Tibial artery (tissue), 4 donors: ENCODE measurements at regions not wholly inside any gene's neighbourhood (a gene's known extent, or its start where the extent isn't known, plus 50 kb on each side); places are given as distances from the start of the nearest gene placed in this dataset.
"Not testable (repeated sequence)": the region's sequence is repeated elsewhere in the genome, so short reads cannot be mapped to it uniquely, and the experiment has no call there.

ENCODE experiments used
- DNase-seq, 2 donors: peaks; one replicate each; pipeline ENCODE4 v3.0.0-alpha.2; 2019
- H3K27ac ChIP-seq, 2 donors: fragments of 200-600 bp; sonication (generic) in 1 of 2; 1 replicate in 1 of 2; 2 replicates in 1 of 2; pipeline ENCODE4 v1.5.1; 2018 to 2019; ENCODE audit warnings: mild to moderate bottlenecking in 1 of 2
- H3K27me3 ChIP-seq, 2 donors: fragments of 200-600 bp; sonication (generic) in 1 of 2; one replicate each; pipeline versions ENCODE4 v1.5.1 to v1.6.0; 2016 to 2019
- H3K36me3 ChIP-seq, 3 donors: fragments of 200-600 bp; sonication (generic) in 2 of 3; one replicate each; pipeline ENCODE4 v1.5.1; 2016 to 2019; ENCODE audit warnings: mild to moderate bottlenecking in 2 of 3
- H3K4me1 ChIP-seq, 4 donors: fragments of 200-600 bp; sonication (generic) in 2 of 4; 1 replicate in 3 of 4; 2 replicates in 1 of 4; pipeline ENCODE4 v1.5.1; 2016 to 2019
- H3K4me3 ChIP-seq, 2 donors: fragments of 200-600 bp; sonication (generic) in 1 of 2; 1 replicate in 1 of 2; 2 replicates in 1 of 2; pipeline ENCODE4 v1.5.1; 2018 to 2019; ENCODE audit warnings: mild to moderate bottlenecking in 2 of 2
- H3K9me3 ChIP-seq, 3 donors: fragments of 200-600 bp; sonication (generic) in 1 of 3; one replicate each; pipeline ENCODE4 v1.5.1; 2016 to 2019
- intact Hi-C: fragments of 100-400 bp; cut with DNase I; formaldehyde crosslinking; loops from one replicate; pipeline ENCODE4 v1.15.0; 2023; ENCODE audit warnings: low total_unique reads
- TF ChIP-seq, protein P1 (sequence below), 2 experiments: fragments of 200-600 bp in 1 of 2; fragments of 450-650 bp in 1 of 2; IDR thresholded peaks; one replicate each; pipeline ENCODE4 v1.5.1; 2017 to 2019; ENCODE audit warnings: antibody characterized with exemption in 2 of 2, mild to moderate bottlenecking in 1 of 2, moderate library complexity in 1 of 2

DNA sequence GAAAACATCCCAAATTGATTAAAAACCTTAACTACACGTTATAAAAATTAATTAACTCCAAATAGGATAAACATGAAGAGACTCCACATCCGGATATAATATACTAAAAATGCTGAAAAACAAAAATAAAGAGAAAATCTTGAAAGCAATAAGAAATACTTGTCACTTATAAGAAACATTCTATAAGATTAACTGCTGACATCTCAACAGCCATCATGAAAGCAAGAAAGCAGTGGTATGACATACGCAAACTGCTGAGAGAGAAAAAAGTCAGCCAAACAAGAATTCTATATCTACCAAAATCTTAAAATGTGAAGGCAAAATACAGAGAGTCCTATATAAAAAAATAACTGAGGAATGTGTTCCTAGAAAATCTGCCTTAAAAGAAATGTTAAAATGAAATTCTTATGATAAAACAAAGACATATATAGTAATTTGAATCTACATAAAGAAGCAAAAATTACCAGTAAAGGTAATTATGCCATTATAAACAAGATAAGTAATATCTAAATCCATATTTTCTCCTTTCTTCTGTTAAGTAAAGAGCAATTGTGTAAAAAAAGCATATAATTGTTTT lies 1851.1 kb downstream of the PCDH9 start:
- Histone ChIP-seq H3K9me3 (peaks cover 5 to 19% (median 17%) of the 10 kb centered on the region in 3 donors), H3K27ac (no peak overlapping the region), H3K36me3 (no peaks in the 10 kb centered on the region), H3K27me3 (no peaks in the 10 kb centered on the region), H3K4me3 (no peak overlapping the region), H3K4me1 (no peaks in the 10 kb centered on the region)
- no peak for DNase-seq
- intact Hi-C loops = no loop called here
- TF ChIP-seq, protein P1, sequence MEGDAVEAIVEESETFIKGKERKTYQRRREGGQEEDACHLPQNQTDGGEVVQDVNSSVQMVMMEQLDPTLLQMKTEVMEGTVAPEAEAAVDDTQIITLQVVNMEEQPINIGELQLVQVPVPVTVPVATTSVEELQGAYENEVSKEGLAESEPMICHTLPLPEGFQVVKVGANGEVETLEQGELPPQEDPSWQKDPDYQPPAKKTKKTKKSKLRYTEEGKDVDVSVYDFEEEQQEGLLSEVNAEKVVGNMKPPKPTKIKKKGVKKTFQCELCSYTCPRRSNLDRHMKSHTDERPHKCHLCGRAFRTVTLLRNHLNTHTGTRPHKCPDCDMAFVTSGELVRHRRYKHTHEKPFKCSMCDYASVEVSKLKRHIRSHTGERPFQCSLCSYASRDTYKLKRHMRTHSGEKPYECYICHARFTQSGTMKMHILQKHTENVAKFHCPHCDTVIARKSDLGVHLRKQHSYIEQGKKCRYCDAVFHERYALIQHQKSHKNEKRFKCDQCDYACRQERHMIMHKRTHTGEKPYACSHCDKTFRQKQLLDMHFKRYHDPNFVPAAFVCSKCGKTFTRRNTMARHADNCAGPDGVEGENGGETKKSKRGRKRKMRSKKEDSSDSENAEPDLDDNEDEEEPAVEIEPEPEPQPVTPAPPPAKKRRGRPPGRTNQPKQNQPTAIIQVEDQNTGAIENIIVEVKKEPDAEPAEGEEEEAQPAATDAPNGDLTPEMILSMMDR (IDR thresholded peaks at IDR 0.05) = no peak

DNA sequence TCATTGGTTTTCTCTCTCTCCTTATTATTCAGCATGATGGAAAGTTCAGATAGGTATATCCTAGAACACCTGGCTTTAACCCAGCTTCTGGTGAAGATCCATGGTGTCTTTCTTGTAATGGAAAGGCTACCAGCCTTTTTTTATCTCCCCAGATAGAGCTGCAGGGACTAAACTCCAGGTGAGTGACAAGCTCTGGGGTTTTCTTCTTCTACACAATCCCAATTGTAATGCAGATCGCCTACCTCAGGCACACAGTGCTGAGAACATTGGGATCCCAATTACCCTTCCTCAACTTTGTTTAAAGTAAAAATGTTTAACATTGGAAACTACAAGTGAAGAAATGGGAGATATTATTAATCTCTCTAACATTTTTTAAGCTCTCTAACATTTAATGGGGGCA lies 1851.7 kb downstream of the PCDH9 start:
- Histone ChIP-seq H3K9me3 (peaks cover 5 to 19% (median 17%) of the 10 kb centered on the region in 3 donors), H3K4me1 (no peaks in the 10 kb centered on the region), H3K4me3 (no peak overlapping the region), H3K27ac (no peak overlapping the region), H3K27me3 (no peaks in the 10 kb centered on the region), H3K36me3 (no peaks in the 10 kb centered on the region)
- intact Hi-C loops = no loop called here
- TF ChIP-seq, protein P1 (IDR thresholded peaks at IDR 0.05) = no peak
- no peak for DNase-seq

DNA sequence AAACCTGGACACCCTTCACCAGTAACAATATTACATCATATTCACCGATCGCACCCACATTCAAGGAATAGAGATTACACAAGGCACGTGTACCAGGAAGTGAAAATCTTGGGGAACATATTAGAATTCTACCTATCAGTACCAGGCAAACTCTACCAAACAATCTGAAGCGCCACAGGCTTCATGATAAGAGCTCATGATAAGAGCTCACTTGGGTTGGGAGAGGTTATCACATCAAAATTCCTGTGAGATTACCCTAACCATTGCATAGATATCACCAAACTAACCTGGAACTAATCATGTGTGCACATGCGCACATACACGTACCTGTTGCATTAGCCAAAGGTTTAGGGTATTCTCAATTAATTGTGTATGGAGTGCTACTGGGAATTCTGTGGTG lies 1861.3 kb downstream of the PCDH9 start:
- Histone ChIP-seq H3K27me3 (no peaks in the 10 kb centered on the region), H3K4me3 (no peak overlapping the region), H3K36me3 (no peaks in the 10 kb centered on the region), H3K27ac (no peak overlapping the region), H3K4me1 (no peaks in the 10 kb centered on the region), H3K9me3 (no peaks in the 10 kb centered on the region)
- TF ChIP-seq, protein P1 (IDR thresholded peaks at IDR 0.05) = no peak
- DNase-seq = no peak
- intact Hi-C loops = no loop called here

DNA sequence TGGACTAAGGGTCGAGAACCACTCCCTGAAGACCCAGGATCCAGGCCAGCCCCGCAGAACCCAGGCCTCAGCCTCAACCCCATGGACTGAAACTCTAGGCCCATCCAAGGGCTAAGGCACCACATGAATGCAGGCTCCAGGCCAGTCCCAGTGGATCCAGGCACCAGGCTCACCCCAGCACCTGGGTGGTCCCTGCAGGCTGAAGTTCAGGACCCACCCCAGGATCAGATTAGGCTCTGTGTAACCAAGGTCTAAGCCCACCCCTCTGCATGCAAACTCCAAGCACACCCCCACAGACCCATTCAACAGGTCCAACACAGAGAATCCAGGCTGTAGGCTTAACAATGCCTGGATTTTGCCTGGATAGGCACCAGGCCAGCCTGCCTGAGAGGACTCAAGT lies 1876.2 kb downstream of the PCDH9 start:
- no peaks in the 10 kb centered on the region for H3K9me3 ChIP-seq
- intact Hi-C loops = no loop called here
- no peak overlapping the region for H3K27ac ChIP-seq
- H3K4me1 ChIP-seq = no peaks in the 10 kb centered on the region
- no peak for DNase-seq
- TF ChIP-seq, protein P1 (IDR thresholded peaks at IDR 0.05) = no peak
- H3K36me3 ChIP-seq = no peaks in the 10 kb centered on the region
- H3K4me3 ChIP-seq = no peak overlapping the region
- H3K27me3 ChIP-seq = no peaks in the 10 kb centered on the region

DNA sequence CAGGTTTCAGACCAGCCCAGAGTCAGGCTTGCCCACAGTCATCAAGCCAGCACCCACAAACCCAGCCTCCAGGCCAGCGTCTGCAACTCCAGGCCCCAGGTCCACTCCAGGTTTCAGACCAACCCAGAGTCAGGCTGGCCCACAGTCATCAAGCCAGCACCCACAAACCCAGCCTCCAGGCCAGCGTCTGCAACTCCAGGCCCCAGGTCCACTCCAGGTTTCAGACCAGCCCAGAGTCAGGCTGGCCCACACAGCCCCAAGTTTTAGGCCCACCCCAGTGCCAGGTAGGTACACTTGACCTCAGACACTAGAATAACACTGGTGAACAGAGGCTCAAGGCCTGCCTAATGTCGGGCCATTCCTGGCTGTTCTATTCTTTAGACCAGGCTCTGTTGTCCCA lies 1877.0 kb downstream of the PCDH9 start:
- intact Hi-C loops, H3K4me1 ChIP-seq, H3K27ac ChIP-seq, H3K4me3 ChIP-seq, DNase-seq, H3K9me3 ChIP-seq, H3K36me3 ChIP-seq, H3K27me3 ChIP-seq: not testable (repeated sequence)

DNA sequence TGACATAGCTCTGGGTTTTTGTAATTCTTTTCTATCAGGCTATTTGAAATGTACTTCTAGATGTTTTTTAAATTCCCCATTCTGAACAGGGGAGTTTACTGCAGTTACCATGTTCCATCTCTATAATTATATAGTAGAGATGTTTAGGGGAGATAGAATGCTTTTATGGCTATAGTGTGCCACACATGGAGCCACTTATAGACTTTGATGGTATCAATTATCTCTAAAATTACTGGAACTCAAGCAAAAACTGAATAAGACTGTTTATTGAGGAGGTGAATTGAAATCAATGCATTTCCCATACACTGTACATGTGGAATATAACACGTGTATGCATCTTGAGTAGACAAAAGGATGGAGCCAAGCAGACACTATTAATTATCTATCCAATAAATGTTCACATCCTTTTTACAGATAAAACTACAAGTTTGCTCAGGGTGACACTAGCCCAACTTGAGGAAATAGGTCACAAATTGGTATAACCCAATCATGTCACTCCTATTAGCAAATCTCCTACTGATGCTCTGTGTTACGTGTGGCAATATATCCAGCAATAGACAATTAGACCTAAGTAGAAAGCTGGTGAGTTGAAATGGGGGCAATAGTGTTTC lies 1882.6 kb downstream of the PCDH9 start:
- TF ChIP-seq, protein P1 (IDR thresholded peaks at IDR 0.05) = no peak
- H3K36me3 ChIP-seq = no peaks in the 10 kb centered on the region

More for the DNA sequence above, 1882.6 kb downstream of the PCDH9 start:
- intact Hi-C loops = no loop called here
- Histone ChIP-seq H3K27me3 (no peaks in the 10 kb centered on the region), H3K4me3 (no peak overlapping the region), H3K4me1 (peaks cover 0 to 10% (median 0%) of the 10 kb centered on the region in 4 donors), H3K27ac (no peak overlapping the region), H3K9me3 (no peaks in the 10 kb centered on the region)
- DNase-seq = no peak
